OCI-LY7 (cell line): ENCODE measurements at regions not wholly inside any gene's neighbourhood (a gene's known extent, or its start where the extent isn't known, plus 50 kb on each side); places are given as distances from the start of the nearest gene placed in this dataset.

Experiments used
- BruUV-seq: library from RNA; stranded (reverse); fragments of 400-500 nt; replicated peaks from 2 replicates; lab custom pipeline; 2021; lab: Mats Ljungman, UMichigan
- CTCF ChIA-PET: fragments of 300-600 bp; sonication (Branson Sonifier 250); formaldehyde crosslinking; loops from one replicate; lab custom pipeline; 2022; ENCODE audit warnings: antibody characterized with exemption; ENCODE audit not compliant: unreplicated experiment; lab: Charles Lee
- POLR2A ChIA-PET: fragments of 300-600 bp; sonication (Branson Sonifier 250); formaldehyde crosslinking; loops from one replicate; lab custom pipeline; 2022; ENCODE audit warnings: antibody characterized with exemption; lab: Charles Lee
- DNase-seq: peaks from one replicate; pipeline ENCODE4 v3.0.0-alpha.2; 2015; ENCODE audit warnings: low spot score
- H2AFZ ChIP-seq: fragments of 200-600 bp; sonication (generic), shearing (Covaris generic); 2 replicates; pipeline ENCODE4 v1.6.1; 2014; ENCODE audit warnings: mild to moderate bottlenecking, antibody characterized with exemption, low read length, moderate library complexity
- H3K27ac ChIP-seq: fragments of 200-600 bp; sonication (generic); 2 replicates; pipeline ENCODE4 v1.5.1; 2014; ENCODE audit warnings: mixed run types, low read depth, mild to moderate bottlenecking, moderate library complexity, low read length, inconsistent platforms; ENCODE audit not compliant: poor library complexity, severe bottlenecking
- H3K36me3 ChIP-seq: fragments of 200-600 bp; sonication (generic); 2 replicates; pipeline ENCODE4 v1.6.1; 2014; ENCODE audit warnings: mild to moderate bottlenecking, antibody characterized with exemption, low read length, moderate library complexity, mixed read lengths; ENCODE audit not compliant: insufficient read depth
- H3K4me1 ChIP-seq: fragments of 200-600 bp; sonication (generic); 2 replicates; pipeline ENCODE4 v1.5.1; 2014; ENCODE audit warnings: mild to moderate bottlenecking, low read length; ENCODE audit not compliant: insufficient read depth, poor library complexity, severe bottlenecking
- H3K4me2 ChIP-seq: fragments of 200-600 bp; sonication (generic); 2 replicates; pipeline ENCODE4 v1.6.1; 2014; ENCODE audit warnings: mild to moderate bottlenecking, low read length
- H3K4me3 ChIP-seq: fragments of 200-600 bp; sonication (generic); 2 replicates; pipeline ENCODE4 v1.5.1; 2014; ENCODE audit warnings: mild to moderate bottlenecking, low read depth, low read length; ENCODE audit not compliant: poor library complexity, severe bottlenecking
- H3K79me2 ChIP-seq: fragments of 200-600 bp; sonication (generic); 2 replicates; pipeline ENCODE4 v1.6.1; 2016; ENCODE audit warnings: low read depth, mild to moderate bottlenecking, low read length, moderate library complexity, mixed read lengths; ENCODE audit not compliant: insufficient read depth
- H3K9me2 ChIP-seq: fragments of 200-600 bp; sonication (generic); 2 replicates; pipeline ENCODE4 v1.6.1; 2016; ENCODE audit warnings: mild to moderate bottlenecking, low read length, mixed read lengths; ENCODE audit not compliant: insufficient read depth
- H3K9me3 ChIP-seq: fragments of 200-600 bp; sonication (generic); 2 replicates; pipeline ENCODE4 v1.6.1; 2014; ENCODE audit warnings: mild to moderate bottlenecking, mixed run types, low read length, mixed read lengths
- H4K20me1 ChIP-seq: fragments of 200-600 bp; sonication (generic); 2 replicates; pipeline ENCODE4 v1.6.1; 2014; ENCODE audit warnings: mild to moderate bottlenecking, antibody characterized with exemption, low read length, moderate library complexity, mixed read lengths; ENCODE audit not compliant: insufficient read depth
- CTCF ChIP-seq: fragments of 200-600 bp; sonication (generic); conservative IDR thresholded peaks from 2 replicates; pipeline ENCODE4 v1.5.1; 2014; ENCODE audit warnings: mild to moderate bottlenecking, antibody characterized with exemption, low read length, moderate library complexity, mixed read lengths
- EZH2phosphoT487 ChIP-seq: fragments of 200-600 bp; sonication (generic); IDR thresholded peaks from 2 replicates; pipeline ENCODE4 v1.6.1; 2018; ENCODE audit warnings: low read depth, borderline replicate concordance, mild to moderate bottlenecking, mixed run types, antibody characterized with exemption, low read length, moderate library complexity, mixed read lengths
- intact Hi-C: fragments of 100-400 bp; cut with micrococcal nuclease; formaldehyde crosslinking; loops from one replicate; pipeline ENCODE4 v1.10.0; 2022; ENCODE audit not compliant: unreplicated experiment

- H3K36me3 ChIP-seq, result no peaks in the 10 kb centered on the region
- no peaks in the 10 kb centered on the region for H3K4me1 ChIP-seq
- no peaks in the 10 kb centered on the region for H3K9me2 ChIP-seq
- POLR2A ChIA-PET, result interaction anchor here (1.0 kb wide), 1 partner anchor 18 kb away, joined by 5 read pairs; no protein-coding TSS in a partner anchor
- no peak for DNase-seq
- intact Hi-C loops, result no loop called here
- CTCF ChIA-PET, result no interaction called here
- no peaks in the 10 kb centered on the region for H4K20me1 ChIP-seq
- no peak overlapping the region for H2AFZ ChIP-seq
- no peak overlapping the region for H3K4me3 ChIP-seq
- H3K9me3 ChIP-seq, result no peaks in the 10 kb centered on the region
- H3K79me2 ChIP-seq, result no peaks in the 10 kb centered on the region
- no peak overlapping the region for H3K27ac ChIP-seq
- no TSS peak for BruUV-seq
- H3K4me2 ChIP-seq, result no peak overlapping the region
- TF ChIP-seq CTCF (no peak), EZH2phosphoT487 (no peak)
Observed at GRCh38 chr16:60302261-60302660, 1568.1 kb upstream of the GOT2 start.

- intact Hi-C loops, result no loop called here
- no peaks in the 10 kb centered on the region for H3K36me3 ChIP-seq
- H4K20me1 ChIP-seq, result no peaks in the 10 kb centered on the region
- no peak overlapping the region for H3K4me2 ChIP-seq
- H3K4me3 ChIP-seq, result no peak overlapping the region
- no peak overlapping the region for H2AFZ ChIP-seq
- H3K4me1 ChIP-seq, result no peaks in the 10 kb centered on the region
- no peak overlapping the region for H3K27ac ChIP-seq
- CTCF ChIA-PET, result no interaction called here
- POLR2A ChIA-PET, result no interaction called here
- H3K79me2 ChIP-seq, result no peaks in the 10 kb centered on the region
- no peak for DNase-seq
- H3K9me3 ChIP-seq, result no peaks in the 10 kb centered on the region
- BruUV-seq, result no TSS peak
- no peak for TF ChIP-seq CTCF
- no peak for TF ChIP-seq EZH2phosphoT487
- no peaks in the 10 kb centered on the region for H3K9me2 ChIP-seq
Observed at GRCh38 chr16:60299241-60299776, 1565.2 kb upstream of the GOT2 start.

GRCh38 chr16:60295451-60295850, 1561.3 kb upstream of the GOT2 start:
- TF ChIP-seq CTCF (no peak), EZH2phosphoT487 (no peak)
- BruUV-seq, result no TSS peak

More at GRCh38 chr16:60295451-60295850, 1561.3 kb upstream of the GOT2 start:
- intact Hi-C loops, result no loop called here
- no peak overlapping the region for H3K4me2 ChIP-seq
- H3K27ac ChIP-seq, result no peak overlapping the region
- H3K4me3 ChIP-seq, result no peak overlapping the region
- no peaks in the 10 kb centered on the region for H4K20me1 ChIP-seq
- no peaks in the 10 kb centered on the region for H3K4me1 ChIP-seq
- DNase-seq, result no peak
- H3K9me2 ChIP-seq, result no peaks in the 10 kb centered on the region
- CTCF ChIA-PET, result no interaction called here
- H3K36me3 ChIP-seq, result no peaks in the 10 kb centered on the region
- POLR2A ChIA-PET, result no interaction called here
- H2AFZ ChIP-seq, result no peak overlapping the region
- H3K79me2 ChIP-seq, result no peaks in the 10 kb centered on the region
- H3K9me3 ChIP-seq, result no peaks in the 10 kb centered on the region
